ENCODE measurements at regions not wholly inside any gene's neighbourhood (a gene's known extent, or its start where the extent isn't known, plus 50 kb on each side); places are given as distances from the start of the nearest gene placed in this dataset.

DNA sequence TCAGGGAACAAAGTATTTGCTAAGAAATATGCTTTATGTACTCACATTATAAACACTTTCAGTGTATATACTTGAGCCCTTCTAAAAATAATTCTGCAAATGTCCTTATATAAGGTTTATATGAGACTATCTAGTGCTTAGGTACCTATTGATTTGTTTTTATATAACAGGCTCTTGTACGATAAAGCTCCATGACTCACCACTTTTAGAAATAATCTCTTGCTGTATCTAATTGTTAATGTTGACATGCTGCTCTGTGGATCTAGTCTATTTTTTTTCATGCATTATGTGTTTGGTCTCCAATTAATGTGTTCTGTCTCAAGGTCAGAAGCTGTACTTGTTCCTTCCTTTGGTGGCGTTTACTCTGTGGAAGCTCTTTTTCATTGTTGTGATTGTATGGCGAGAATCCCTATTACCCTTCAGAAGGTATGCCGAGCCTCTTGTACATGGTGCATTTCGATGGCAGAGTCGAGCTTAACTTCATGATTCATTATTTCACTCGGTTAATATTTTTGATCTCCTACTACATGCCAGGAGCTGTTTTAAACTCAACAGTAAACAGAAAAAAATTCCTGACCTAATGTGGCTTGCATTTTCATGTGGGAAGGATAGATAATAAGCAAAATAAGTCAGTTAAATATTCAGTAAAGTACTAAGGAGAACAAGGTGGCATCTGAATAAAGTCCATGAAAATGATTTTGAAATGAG lies 361.6 kb downstream of the COG6 start:
- Histone ChIP-seq H4K20me1 (ENCODE audit: control insufficient read depth, extremely low read depth, insufficient read depth, low read length) (no peaks in the 10 kb centered on the region), H3K9me1 (ENCODE audit: control insufficient read depth, extremely low read depth, insufficient read depth, low read length) (no peaks in the 10 kb centered on the region), H3K9me3 (ENCODE audit: control insufficient read depth, low read depth, low read length) (no peaks in the 10 kb centered on the region), H2AFZ (ENCODE audit: control insufficient read depth, low read length) (no peak overlapping the region), H3K79me2 (ENCODE audit: control insufficient read depth, insufficient read depth, low read length) (no peaks in the 10 kb centered on the region), H3K36me3 (ENCODE audit: control insufficient read depth in 2 of 2, extremely low read depth in 1 of 2, insufficient read depth in 2 of 2, low read length in 2 of 2) (no peaks in the 10 kb centered on the region), H3K27me3 (ENCODE audit: control insufficient read depth, extremely low read depth, insufficient read depth, low read length) (no peaks in the 10 kb centered on the region), H3K4me1 (ENCODE audit: control insufficient read depth, extremely low read depth, insufficient read depth, low read length) (no peaks in the 10 kb centered on the region), H3K9ac (ENCODE audit: control insufficient read depth, extremely low read depth, insufficient read depth, low read length) (no peak overlapping the region), H3K4me3 (ENCODE audit: control insufficient read depth in 2 of 3, extremely low read depth in 1 of 3, insufficient read depth in 2 of 3, low read depth in 1 of 3, low read length in 3 of 3) (no peak overlapping the region), H3K4me2 (ENCODE audit: control insufficient read depth, extremely low read depth, insufficient read depth, low read depth, low read length) (no peak overlapping the region), H3K27ac (ENCODE audit: control insufficient read depth, insufficient read depth, low read length) (no peak overlapping the region)
- dilution Hi-C loops (cut with MboI; ENCODE audit: extremely low pct_ligation_motif_present, low sequenced_read_pairs) = no loop called here
- no peak for DNase-seq (ENCODE audit: low read depth, low spot score)
- no peak for FAIRE-seq
- TF ChIP-seq, protein P1, sequence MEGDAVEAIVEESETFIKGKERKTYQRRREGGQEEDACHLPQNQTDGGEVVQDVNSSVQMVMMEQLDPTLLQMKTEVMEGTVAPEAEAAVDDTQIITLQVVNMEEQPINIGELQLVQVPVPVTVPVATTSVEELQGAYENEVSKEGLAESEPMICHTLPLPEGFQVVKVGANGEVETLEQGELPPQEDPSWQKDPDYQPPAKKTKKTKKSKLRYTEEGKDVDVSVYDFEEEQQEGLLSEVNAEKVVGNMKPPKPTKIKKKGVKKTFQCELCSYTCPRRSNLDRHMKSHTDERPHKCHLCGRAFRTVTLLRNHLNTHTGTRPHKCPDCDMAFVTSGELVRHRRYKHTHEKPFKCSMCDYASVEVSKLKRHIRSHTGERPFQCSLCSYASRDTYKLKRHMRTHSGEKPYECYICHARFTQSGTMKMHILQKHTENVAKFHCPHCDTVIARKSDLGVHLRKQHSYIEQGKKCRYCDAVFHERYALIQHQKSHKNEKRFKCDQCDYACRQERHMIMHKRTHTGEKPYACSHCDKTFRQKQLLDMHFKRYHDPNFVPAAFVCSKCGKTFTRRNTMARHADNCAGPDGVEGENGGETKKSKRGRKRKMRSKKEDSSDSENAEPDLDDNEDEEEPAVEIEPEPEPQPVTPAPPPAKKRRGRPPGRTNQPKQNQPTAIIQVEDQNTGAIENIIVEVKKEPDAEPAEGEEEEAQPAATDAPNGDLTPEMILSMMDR (optimal IDR thresholded peaks at IDR 0.05 in 1 of 3, IDR thresholded peaks at IDR 0.05 in 1 of 3, conservative IDR thresholded peaks at IDR 0.05 in 1 of 3; ENCODE audit: extremely low read depth in 1 of 3, insufficient read depth in 2 of 3, low read length in 3 of 3) = no peak
- no peak for TF ChIP-seq EZH2 (IDR thresholded peaks at IDR 0.05; ENCODE audit: low read length)

DNA sequence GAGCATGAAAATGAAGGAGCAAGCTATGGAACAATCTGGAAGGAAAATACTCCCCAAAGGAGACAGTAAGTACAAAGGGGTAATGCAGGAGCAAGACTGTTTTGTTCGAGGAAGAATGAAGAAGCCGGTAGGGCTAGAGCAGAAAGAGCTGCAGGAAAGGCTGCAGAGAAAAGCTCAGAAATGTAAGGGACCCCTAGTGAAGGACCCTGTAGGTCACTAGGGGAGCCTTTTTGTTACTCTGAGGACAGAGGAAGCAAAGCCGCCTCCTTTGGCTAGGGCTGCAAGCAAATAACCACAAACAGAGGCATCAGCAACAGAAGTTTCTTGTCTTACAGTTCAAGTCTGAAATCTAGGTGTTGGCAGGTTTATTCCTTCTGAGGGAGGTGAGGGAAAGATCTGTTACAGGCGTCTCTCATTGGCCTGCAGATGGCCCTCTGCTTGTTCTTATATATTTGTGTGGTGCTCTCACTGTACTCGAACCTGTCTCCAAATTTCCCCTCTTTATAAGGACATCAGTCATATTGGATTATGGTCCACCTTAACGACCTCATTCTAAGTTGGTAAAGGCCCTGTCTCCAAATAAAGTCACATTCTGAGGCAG lies 362.3 kb downstream of the COG6 start:
- Histone ChIP-seq H3K27me3 (ENCODE audit: control insufficient read depth, extremely low read depth, insufficient read depth, low read length) (no peaks in the 10 kb centered on the region), H2AFZ (ENCODE audit: control insufficient read depth, low read length) (no peak overlapping the region), H3K4me2 (ENCODE audit: control insufficient read depth, extremely low read depth, insufficient read depth, low read depth, low read length) (no peak overlapping the region), H3K9ac (ENCODE audit: control insufficient read depth, extremely low read depth, insufficient read depth, low read length) (no peak overlapping the region), H3K9me1 (ENCODE audit: control insufficient read depth, extremely low read depth, insufficient read depth, low read length) (no peaks in the 10 kb centered on the region), H3K4me3 (ENCODE audit: control insufficient read depth in 2 of 3, extremely low read depth in 1 of 3, insufficient read depth in 2 of 3, low read depth in 1 of 3, low read length in 3 of 3) (no peak overlapping the region), H3K4me1 (ENCODE audit: control insufficient read depth, extremely low read depth, insufficient read depth, low read length) (no peaks in the 10 kb centered on the region), H3K79me2 (ENCODE audit: control insufficient read depth, insufficient read depth, low read length) (no peaks in the 10 kb centered on the region), H3K9me3 (ENCODE audit: control insufficient read depth, low read depth, low read length) (no peaks in the 10 kb centered on the region), H3K36me3 (ENCODE audit: control insufficient read depth in 2 of 2, extremely low read depth in 1 of 2, insufficient read depth in 2 of 2, low read length in 2 of 2) (no peaks in the 10 kb centered on the region), H4K20me1 (ENCODE audit: control insufficient read depth, extremely low read depth, insufficient read depth, low read length) (no peaks in the 10 kb centered on the region), H3K27ac (ENCODE audit: control insufficient read depth, insufficient read depth, low read length) (no peak overlapping the region)
- dilution Hi-C loops (cut with MboI; ENCODE audit: extremely low pct_ligation_motif_present, low sequenced_read_pairs) = no loop called here
- TF ChIP-seq, protein P1 (optimal IDR thresholded peaks at IDR 0.05 in 1 of 3, IDR thresholded peaks at IDR 0.05 in 1 of 3, conservative IDR thresholded peaks at IDR 0.05 in 1 of 3; ENCODE audit: extremely low read depth in 1 of 3, insufficient read depth in 2 of 3, low read length in 3 of 3) = no peak
- no peak for TF ChIP-seq EZH2 (IDR thresholded peaks at IDR 0.05; ENCODE audit: low read length)
- DNase-seq (ENCODE audit: low read depth, low spot score) (no peak), FAIRE-seq (no peak)

Measured in keratinocyte (primary cell).